Suprapubic skin (tissue), 4 donors: ENCODE measurements at regions not wholly inside any gene's neighbourhood (a gene's known extent, or its start where the extent isn't known, plus 50 kb on each side); places are given as distances from the start of the nearest gene placed in this dataset.

ENCODE experiments used
- DNase-seq, 2 donors: peaks; one replicate each; pipeline ENCODE4 v3.0.0-alpha.2; 2019; ENCODE audit warnings: low spot score in 2 of 2
- H3K27ac ChIP-seq: fragments of 200-600 bp; sonication (generic); one replicate; pipeline ENCODE4 v1.5.1; 2019
- H3K27me3 ChIP-seq: fragments of 200-600 bp; sonication (generic); one replicate; pipeline ENCODE4 v1.5.1; 2019
- H3K36me3 ChIP-seq: fragments of 200-600 bp; sonication (generic); one replicate; pipeline ENCODE4 v1.5.1; 2019
- H3K4me1 ChIP-seq: fragments of 200-600 bp; sonication (generic); one replicate; pipeline ENCODE4 v1.5.1; 2019
- H3K4me3 ChIP-seq: fragments of 200-600 bp; sonication (generic); one replicate; pipeline ENCODE4 v1.5.1; 2019; ENCODE audit warnings: mild to moderate bottlenecking
- H3K9me3 ChIP-seq: fragments of 200-600 bp; sonication (generic); one replicate; pipeline ENCODE4 v1.5.1; 2019
- CTCF ChIP-seq, 2 donors: fragments of 200-600 bp in 1 of 2; fragments of 450-650 bp in 1 of 2; sonication (generic) in 1 of 2; IDR thresholded peaks; one replicate each; pipeline ENCODE4 v1.5.1; 2016 to 2019; ENCODE audit warnings: antibody characterized with exemption in 2 of 2, mild to moderate bottlenecking in 1 of 2, moderate library complexity in 1 of 2
- EP300 ChIP-seq: sonication (generic); formaldehyde crosslinking; IDR thresholded peaks from one replicate; pipeline ENCODE4 v1.6.1; 2017; ENCODE audit warnings: antibody characterized with exemption
- POLR2A ChIP-seq, 2 donors: fragments of 450-650 bp; IDR thresholded peaks; one replicate each; pipeline ENCODE4 v1.6.1; 2017; ENCODE audit warnings: antibody characterized with exemption in 2 of 2, mild to moderate bottlenecking in 2 of 2, moderate library complexity in 2 of 2
- POLR2AphosphoS5 ChIP-seq, 3 donors: sonication (generic); formaldehyde crosslinking; IDR thresholded peaks; one replicate each; pipeline ENCODE4 v1.6.1; 2017; ENCODE audit warnings: antibody characterized with exemption in 3 of 3
- WGBS: methylation state at CpG from one replicate; pipeline ENCODE4 v1.1.5; 2018; 5-methylcytosine and 5-hydroxymethylcytosine counted together

- Histone ChIP-seq H3K27ac (no peak overlapping the region), H3K27me3 (no peaks in the 10 kb centered on the region), H3K9me3 (no peaks in the 10 kb centered on the region), H3K36me3 (no peaks in the 10 kb centered on the region), H3K4me1 (no peaks in the 10 kb centered on the region), H3K4me3 (no peak overlapping the region)
- no peak for TF ChIP-seq EP300
- TF ChIP-seq POLR2A (IDR thresholded peaks at IDR 0.05) = no peak
- TF ChIP-seq CTCF (IDR thresholded peaks at IDR 0.05) = no peak
- no peak for TF ChIP-seq POLR2AphosphoS5 (IDR thresholded peaks at IDR 0.05)
- 82% methylated on average over 5 of the region's 5 CpGs for WGBS
- no peak for DNase-seq
Observed at GRCh38 chr4:170581969-170582368, 492.2 kb upstream of the AADAT start.

GRCh38 chr4:170581322-170581721, 491.6 kb upstream of the AADAT start:
- 22% methylated on average over 1 of the region's 7 CpGs for WGBS
- Histone ChIP-seq H3K36me3 (no peaks in the 10 kb centered on the region), H3K27ac (no peak overlapping the region), H3K27me3 (no peaks in the 10 kb centered on the region), H3K4me1 (no peaks in the 10 kb centered on the region), H3K4me3 (no peak overlapping the region), H3K9me3 (no peaks in the 10 kb centered on the region)
- TF ChIP-seq CTCF (IDR thresholded peaks at IDR 0.05) = no peak
- TF ChIP-seq POLR2AphosphoS5 (IDR thresholded peaks at IDR 0.05) = no peak
- no peak for TF ChIP-seq EP300
- TF ChIP-seq POLR2A (IDR thresholded peaks at IDR 0.05) = no peak
- no peak for DNase-seq

- WGBS = 47% methylated on average over 2 of the region's 2 CpGs
- Histone ChIP-seq H3K36me3 (no peaks in the 10 kb centered on the region), H3K4me1 (no peaks in the 10 kb centered on the region), H3K9me3 (no peaks in the 10 kb centered on the region), H3K4me3 (no peak overlapping the region), H3K27me3 (no peaks in the 10 kb centered on the region), H3K27ac (no peak overlapping the region)
- no peak for DNase-seq
- no peak for TF ChIP-seq CTCF (IDR thresholded peaks at IDR 0.05)
- no peak for TF ChIP-seq EP300
- TF ChIP-seq POLR2A (IDR thresholded peaks at IDR 0.05) = no peak
Observed at GRCh38 chr4:170580651-170581050, 490.9 kb upstream of the AADAT start.

- Histone ChIP-seq H3K4me1 (no peaks in the 10 kb centered on the region), H3K9me3 (no peaks in the 10 kb centered on the region), H3K4me3 (no peak overlapping the region), H3K27me3 (no peaks in the 10 kb centered on the region), H3K27ac (no peak overlapping the region), H3K36me3 (no peaks in the 10 kb centered on the region)
- DNase-seq = no peak
- TF ChIP-seq POLR2A (IDR thresholded peaks at IDR 0.05) = no peak
- TF ChIP-seq POLR2AphosphoS5 (IDR thresholded peaks at IDR 0.05) = no peak
- no peak for TF ChIP-seq CTCF (IDR thresholded peaks at IDR 0.05)
- no peak for TF ChIP-seq EP300
Observed at GRCh38 chr4:170538821-170539473, 449.2 kb upstream of the AADAT start.

GRCh38 chr4:170529748-170530722, 440.3 kb upstream of the AADAT start:
- Histone ChIP-seq H3K27me3 (no peaks in the 10 kb centered on the region), H3K4me3 (no peak overlapping the region), H3K27ac (no peak overlapping the region), H3K9me3 (no peaks in the 10 kb centered on the region), H3K36me3 (no peaks in the 10 kb centered on the region), H3K4me1 (no peaks in the 10 kb centered on the region)
- no peak for DNase-seq
- TF ChIP-seq CTCF (IDR thresholded peaks at IDR 0.05) = no peak
- TF ChIP-seq POLR2A (IDR thresholded peaks at IDR 0.05) = no peak
- TF ChIP-seq EP300 = no peak
- no peak for TF ChIP-seq POLR2AphosphoS5 (IDR thresholded peaks at IDR 0.05)
- WGBS = 73% methylated on average over 5 of the region's 5 CpGs
